MCF 10A (cell line): ENCODE measurements at regions not wholly inside any gene's neighbourhood (a gene's known extent, or its start where the extent isn't known, plus 50 kb on each side); places are given as distances from the start of the nearest gene placed in this dataset.

Source experiments
- BruUV-seq: library from RNA; stranded (reverse); fragments of 400-500 nt; replicated peaks from 2 replicates; lab custom pipeline; 2021; lab: Mats Ljungman, UMichigan
- CTCF ChIA-PET: fragments of 300-600 bp; sonication (Branson Sonifier 250); formaldehyde crosslinking; extraction: SDS; loops from one replicate; lab custom pipeline; 2021; ENCODE audit warnings: antibody characterized with exemption, inconsistent platforms; lab: Yijun Ruan, JAX
- POLR2A ChIA-PET: fragments of 300-600, 350-650 bp; sonication (Branson Sonifier 250); formaldehyde crosslinking; extraction: SDS; loops from one replicate; lab custom pipeline; 2020; ENCODE audit warnings: antibody characterized with exemption, inconsistent platforms; lab: Yijun Ruan, JAX
- DNase-seq: peaks from one replicate; pipeline ENCODE4 v3.0.0-alpha.2; 2018; ENCODE audit not compliant: unreplicated experiment
- H3K27ac Mint-ChIP-seq: one replicate; pipeline ENCODE4 v1.8.0; 2022; ENCODE audit warnings: mild to moderate bottlenecking, low read depth, mixed read lengths; ENCODE audit not compliant: unreplicated experiment
- H3K27me3 Mint-ChIP-seq: one replicate; pipeline ENCODE4 v1.8.0; 2022; ENCODE audit warnings: mixed read lengths; ENCODE audit not compliant: insufficient read depth, unreplicated experiment
- H3K36me3 Mint-ChIP-seq: one replicate; pipeline ENCODE4 v1.8.0; 2022; ENCODE audit warnings: mild to moderate bottlenecking, moderate library complexity, mixed read lengths; ENCODE audit not compliant: insufficient read depth, unreplicated experiment
- H3K4me1 Mint-ChIP-seq: one replicate; pipeline ENCODE4 v1.8.0; 2022; ENCODE audit warnings: mixed read lengths; ENCODE audit not compliant: insufficient read depth, unreplicated experiment
- H3K4me3 Mint-ChIP-seq: one replicate; pipeline ENCODE4 v1.8.0; 2022; ENCODE audit warnings: mild to moderate bottlenecking, moderate library complexity, mixed read lengths; ENCODE audit not compliant: unreplicated experiment
- H3K9me3 Mint-ChIP-seq: one replicate; pipeline ENCODE4 v1.8.0; 2022; ENCODE audit warnings: mixed read lengths; ENCODE audit not compliant: unreplicated experiment
- CTCF ChIP-seq: fragments of 200-600 bp; IDR thresholded peaks from one replicate; pipeline ENCODE4 v1.8.0; 2022; ENCODE audit warnings: antibody characterized with exemption, mild to moderate bottlenecking; ENCODE audit not compliant: unreplicated experiment
- intact Hi-C: fragments of 100-400 bp; cut with micrococcal nuclease; formaldehyde crosslinking; loops from 2 replicates; pipeline ENCODE4 v1.14.1; 2022

- H3K36me3 Mint-ChIP-seq = no peaks in the 10 kb centered on the region
- no peaks in the 10 kb centered on the region for H3K4me1 Mint-ChIP-seq
- H3K27me3 Mint-ChIP-seq = no peaks in the 10 kb centered on the region
- H3K9me3 Mint-ChIP-seq = peaks cover 45% of the 10 kb centered on the region
- intact Hi-C loops = no loop called here
- no peak overlapping the region for H3K27ac Mint-ChIP-seq
- no peak overlapping the region for H3K4me3 Mint-ChIP-seq
- no peak for DNase-seq
- POLR2A ChIA-PET = no interaction called here
- CTCF ChIA-PET = no interaction called here
- no TSS peak for BruUV-seq
- TF ChIP-seq CTCF = no peak
These were observed 452.1 kb upstream of the RPS6KA3 start for GRCh38 chrX:20718592-20719380.

- ChIA-PET CTCF (no interaction called here), POLR2A (no interaction called here)
- no peak for DNase-seq
- intact Hi-C loops = no loop called here
- Mint-ChIP-seq H3K27me3 (no peaks in the 10 kb centered on the region), H3K4me3 (no peak overlapping the region), H3K9me3 (peaks cover 41% of the 10 kb centered on the region), H3K36me3 (no peaks in the 10 kb centered on the region), H3K27ac (no peak overlapping the region), H3K4me1 (no peaks in the 10 kb centered on the region)
- TF ChIP-seq CTCF = no peak
- no TSS peak for BruUV-seq
These were observed 448.5 kb upstream of the RPS6KA3 start for GRCh38 chrX:20715176-20715575.

- ChIA-PET POLR2A (no interaction called here), CTCF (interaction anchor here (0.6 kb wide), 1 partner anchor 30 kb away, joined by 3 read pairs; no protein-coding TSS in a partner anchor)
- no peak for TF ChIP-seq CTCF
- no TSS peak for BruUV-seq
- intact Hi-C loops = no loop called here
- H3K27ac Mint-ChIP-seq = no peak overlapping the region
- H3K4me3 Mint-ChIP-seq = no peak overlapping the region
- no peaks in the 10 kb centered on the region for H3K27me3 Mint-ChIP-seq
- no peaks in the 10 kb centered on the region for H3K36me3 Mint-ChIP-seq
- DNase-seq = no peak
- H3K9me3 Mint-ChIP-seq = peaks cover 37% of the 10 kb centered on the region
- H3K4me1 Mint-ChIP-seq = no peaks in the 10 kb centered on the region
These were observed 446.1 kb upstream of the RPS6KA3 start for GRCh38 chrX:20712811-20713210.

GRCh38 chrX:20711366-20711765 is 444.7 kb upstream of the RPS6KA3 start:
- CTCF ChIA-PET = no interaction called here
- DNase-seq = no peak
- intact Hi-C loops = no loop called here

More at GRCh38 chrX:20711366-20711765, 444.7 kb upstream of the RPS6KA3 start:
- TF ChIP-seq CTCF = no peak
- Mint-ChIP-seq H3K9me3 (peaks cover 34% of the 10 kb centered on the region), H3K4me1 (no peaks in the 10 kb centered on the region), H3K27me3 (no peaks in the 10 kb centered on the region), H3K27ac (no peak overlapping the region), H3K36me3 (no peaks in the 10 kb centered on the region), H3K4me3 (no peak overlapping the region)
- POLR2A ChIA-PET = no interaction called here
- BruUV-seq = no TSS peak
